ENCODE measurements at regions not wholly inside any gene's neighbourhood (a gene's known extent, or its start where the extent isn't known, plus 50 kb on each side); places are given as distances from the start of the nearest gene placed in this dataset.

- Mint-ChIP-seq H3K27me3 (ENCODE audit: unreplicated experiment) (no peaks in the 10 kb centered on the region), H3K4me1 (ENCODE audit: unreplicated experiment) (no peaks in the 10 kb centered on the region), H3K9me3 (ENCODE audit: unreplicated experiment) (peaks cover 27% of the 10 kb centered on the region), H3K4me3 (ENCODE audit: unreplicated experiment) (no peak overlapping the region), H3K36me3 (ENCODE audit: unreplicated experiment) (no peaks in the 10 kb centered on the region), H3K27ac (ENCODE audit: unreplicated experiment) (no peak overlapping the region)
- DNase-seq (ENCODE audit: extremely low spot score, unreplicated experiment): no peak
- no peak for TF ChIP-seq CTCF (IDR thresholded peaks at IDR 0.05)
Observed at GRCh38 chr7:145665499-145666258, 450.9 kb upstream of the CNTNAP2 start.

GRCh38 chr7:145655666-145656065, 460.9 kb upstream of the CNTNAP2 start:
- H3K27me3 Mint-ChIP-seq (ENCODE audit: unreplicated experiment): no peaks in the 10 kb centered on the region
- DNase-seq (ENCODE audit: extremely low spot score, unreplicated experiment): no peak
- H3K27ac Mint-ChIP-seq (ENCODE audit: unreplicated experiment): no peak overlapping the region
- no peaks in the 10 kb centered on the region for H3K4me1 Mint-ChIP-seq (ENCODE audit: unreplicated experiment)
- H3K9me3 Mint-ChIP-seq (ENCODE audit: unreplicated experiment): peaks cover 22% of the 10 kb centered on the region
- no peak overlapping the region for H3K4me3 Mint-ChIP-seq (ENCODE audit: unreplicated experiment)
- TF ChIP-seq CTCF (IDR thresholded peaks at IDR 0.05): no peak
- H3K36me3 Mint-ChIP-seq (ENCODE audit: unreplicated experiment): no peaks in the 10 kb centered on the region

DNA sequence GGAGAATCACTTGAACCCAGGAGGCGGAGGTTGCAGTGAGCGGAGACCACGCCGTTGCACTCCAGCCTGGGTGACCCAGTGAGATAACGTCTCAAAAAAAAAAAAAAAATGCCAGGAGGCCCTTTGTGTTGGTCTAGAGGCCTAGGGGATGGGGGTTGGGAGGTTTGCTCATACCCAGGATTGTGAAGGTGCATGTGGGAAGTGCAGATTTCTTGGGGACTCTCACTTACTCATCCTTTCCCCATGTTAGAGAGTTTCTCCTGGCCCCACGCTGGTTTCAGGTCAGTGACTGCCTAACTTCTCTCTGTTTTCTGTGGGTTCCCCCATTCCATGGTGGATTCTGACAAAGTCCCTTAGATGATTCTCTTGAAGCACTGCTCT, 471.5 kb upstream of the CNTNAP2 start:
- no peak overlapping the region for H3K4me3 Mint-ChIP-seq (ENCODE audit: unreplicated experiment)
- H3K9me3 Mint-ChIP-seq (ENCODE audit: unreplicated experiment): peaks cover 20% of the 10 kb centered on the region
- no peaks in the 10 kb centered on the region for H3K4me1 Mint-ChIP-seq (ENCODE audit: unreplicated experiment)
- no peaks in the 10 kb centered on the region for H3K27me3 Mint-ChIP-seq (ENCODE audit: unreplicated experiment)
- DNase-seq (ENCODE audit: extremely low spot score, unreplicated experiment): no peak
- no peak for TF ChIP-seq CTCF (IDR thresholded peaks at IDR 0.05)
- no peak overlapping the region for H3K27ac Mint-ChIP-seq (ENCODE audit: unreplicated experiment)
- no peaks in the 10 kb centered on the region for H3K36me3 Mint-ChIP-seq (ENCODE audit: unreplicated experiment)

GRCh38 chr7:145644426-145645134, 472.0 kb upstream of the CNTNAP2 start:
- Mint-ChIP-seq H3K27me3 (ENCODE audit: unreplicated experiment) (no peaks in the 10 kb centered on the region), H3K36me3 (ENCODE audit: unreplicated experiment) (no peaks in the 10 kb centered on the region), H3K4me3 (ENCODE audit: unreplicated experiment) (no peak overlapping the region), H3K4me1 (ENCODE audit: unreplicated experiment) (no peaks in the 10 kb centered on the region), H3K27ac (ENCODE audit: unreplicated experiment) (no peak overlapping the region), H3K9me3 (ENCODE audit: unreplicated experiment) (peaks cover 23% of the 10 kb centered on the region)
- no peak for TF ChIP-seq CTCF (IDR thresholded peaks at IDR 0.05)
- no peak for DNase-seq (ENCODE audit: extremely low spot score, unreplicated experiment)

- no peaks in the 10 kb centered on the region for H3K36me3 Mint-ChIP-seq (ENCODE audit: unreplicated experiment)
- no peak overlapping the region for H3K27ac Mint-ChIP-seq (ENCODE audit: unreplicated experiment)
- DNase-seq (ENCODE audit: extremely low spot score, unreplicated experiment): no peak
- H3K4me1 Mint-ChIP-seq (ENCODE audit: unreplicated experiment): no peaks in the 10 kb centered on the region
- H3K9me3 Mint-ChIP-seq (ENCODE audit: unreplicated experiment): peaks cover 26% of the 10 kb centered on the region
- no peak overlapping the region for H3K4me3 Mint-ChIP-seq (ENCODE audit: unreplicated experiment)
- no peaks in the 10 kb centered on the region for H3K27me3 Mint-ChIP-seq (ENCODE audit: unreplicated experiment)
- TF ChIP-seq CTCF (IDR thresholded peaks at IDR 0.05): no peak
Observed at GRCh38 chr7:145643981-145644380, 472.6 kb upstream of the CNTNAP2 start.

Measured in osteocyte (in vitro differentiated cells).